HK-2 (cell line): ENCODE measurements at regions not wholly inside any gene's neighbourhood (a gene's known extent, or its start where the extent isn't known, plus 50 kb on each side); places are given as distances from the start of the nearest gene placed in this dataset.
"Not testable (repeated sequence)": the region's sequence is repeated elsewhere in the genome, so short reads cannot be mapped to it uniquely, and the experiment has no call there.

Experiments used
- DNase-seq: peaks from one replicate; pipeline ENCODE4 v3.0.0-alpha.2; 2018; ENCODE audit not compliant: unreplicated experiment

DNA sequence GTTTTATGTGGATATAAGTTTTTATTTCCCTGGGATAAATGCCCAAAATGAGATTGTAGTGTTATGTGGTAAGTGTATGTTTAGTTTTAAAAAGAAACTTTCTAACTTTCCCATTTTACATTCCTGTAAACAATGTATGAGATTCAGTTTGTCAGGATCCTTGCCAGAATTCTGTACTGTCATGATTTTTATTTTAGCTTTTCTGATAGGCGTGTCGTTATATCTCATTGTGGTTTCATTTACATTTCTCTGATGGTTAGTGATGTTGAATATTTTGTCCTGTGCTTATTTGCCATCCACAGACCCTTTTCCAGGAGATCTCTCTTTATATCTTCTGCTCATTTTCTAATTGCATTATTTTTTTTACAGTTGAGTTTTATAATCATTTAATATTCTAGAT lies 245.6 kb upstream of the CDH2 start:
- no peak for DNase-seq

- DNase-seq, result not testable (repeated sequence)
Measured at GRCh38 chr18:28421950-28422349, 245.0 kb upstream of the CDH2 start.

- DNase-seq, result no peak
Measured at GRCh38 chr18:28412521-28412920, 235.6 kb upstream of the CDH2 start.

GRCh38 chr18:28411806-28412205 lies 234.9 kb upstream of the CDH2 start:
- DNase-seq, result no peak

DNA sequence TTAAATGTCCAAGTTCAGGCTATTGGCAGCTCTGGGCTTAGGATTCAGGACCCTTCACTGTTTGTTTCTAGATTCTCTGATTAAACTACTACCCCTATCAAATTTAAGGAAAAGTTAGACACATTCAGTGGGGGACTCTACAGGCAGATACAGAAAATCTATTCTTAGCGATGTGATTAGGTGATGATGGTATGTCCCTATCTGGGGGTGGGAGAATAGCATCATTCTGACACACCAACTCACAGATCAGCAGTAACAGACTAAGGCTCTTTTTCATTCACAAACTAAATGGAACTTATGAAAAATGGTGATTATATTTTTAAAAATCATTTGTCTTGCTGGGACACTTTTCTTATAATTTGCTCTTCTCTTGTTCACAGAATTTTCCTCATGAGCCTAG lies 232.9 kb upstream of the CDH2 start:
- no peak for DNase-seq

DNA sequence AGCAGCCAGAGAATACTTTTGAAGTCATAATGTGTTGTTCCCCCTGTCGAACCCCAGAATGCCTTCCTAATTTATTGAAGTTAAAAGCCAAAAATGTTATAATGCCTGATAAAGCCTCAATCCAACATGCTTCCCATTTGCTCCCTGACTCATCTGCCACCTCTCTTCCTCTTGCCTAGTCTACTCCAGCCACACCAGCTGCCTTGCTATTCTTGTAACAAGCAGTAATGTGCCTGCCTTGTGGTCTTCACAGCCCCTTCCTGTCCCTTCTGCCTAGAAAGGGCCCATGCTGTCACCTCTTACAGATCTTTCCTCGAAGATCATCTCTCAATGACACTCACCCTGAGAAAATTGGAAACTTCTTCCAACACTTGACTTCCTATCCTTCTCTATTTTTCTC lies 231.6 kb upstream of the CDH2 start:
- DNase-seq, result no peak

DNA sequence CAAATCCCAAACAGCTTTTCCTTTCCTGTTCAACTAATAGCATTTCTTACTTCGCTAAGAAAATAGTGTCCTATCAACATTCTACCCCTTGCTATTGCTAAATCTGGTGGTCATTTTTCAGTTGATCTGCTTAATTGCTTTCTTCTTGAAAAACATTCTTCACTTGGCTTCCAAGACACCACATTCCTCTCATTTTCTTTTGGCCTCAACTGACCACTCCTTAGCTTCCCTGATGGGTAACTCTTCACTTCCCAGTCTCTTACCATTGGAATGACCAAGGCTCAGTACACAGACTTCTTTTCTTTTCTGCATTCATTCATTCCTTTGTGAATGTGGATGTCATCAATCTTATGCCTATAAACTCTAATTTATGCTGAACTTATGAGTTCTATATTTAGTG lies 230.8 kb upstream of the CDH2 start:
- DNase-seq, result no peak

- DNase-seq, result no peak
Measured at GRCh38 chr18:28406533-28406932, 229.6 kb upstream of the CDH2 start.

- DNase-seq, result no peak
Measured at GRCh38 chr18:28404694-28405093, 227.8 kb upstream of the CDH2 start.

DNA sequence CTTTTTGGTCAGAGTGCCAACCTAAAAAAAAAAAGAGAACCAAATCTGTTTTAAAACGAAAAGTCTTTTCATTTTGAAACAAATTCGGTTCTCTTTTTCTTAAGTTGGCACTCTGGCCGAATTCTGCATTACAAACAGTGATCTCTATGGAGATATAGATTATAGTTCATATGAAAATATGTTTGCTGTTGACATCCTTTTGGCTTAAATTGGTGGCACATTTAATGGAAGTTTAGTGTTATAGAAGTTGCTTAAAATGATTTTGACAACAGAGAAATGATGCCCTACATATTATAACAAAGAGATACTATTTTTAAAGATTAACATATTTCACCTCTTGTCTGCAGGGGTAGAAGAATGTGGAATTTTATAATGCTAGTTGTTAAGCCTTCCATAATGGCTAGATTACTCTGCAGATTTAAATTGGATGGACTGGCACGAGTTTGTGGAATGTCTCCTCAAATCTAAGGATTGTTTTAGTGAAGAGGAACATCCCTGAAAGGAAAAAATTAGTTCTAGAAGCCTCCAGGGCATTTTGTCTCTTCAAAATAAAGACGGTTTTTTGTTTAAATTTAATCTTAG lies 222.9 kb upstream of the CDH2 start:
- no peak for DNase-seq

- DNase-seq, result no peak
Measured at GRCh38 chr18:28398471-28398870, 221.5 kb upstream of the CDH2 start.

DNA sequence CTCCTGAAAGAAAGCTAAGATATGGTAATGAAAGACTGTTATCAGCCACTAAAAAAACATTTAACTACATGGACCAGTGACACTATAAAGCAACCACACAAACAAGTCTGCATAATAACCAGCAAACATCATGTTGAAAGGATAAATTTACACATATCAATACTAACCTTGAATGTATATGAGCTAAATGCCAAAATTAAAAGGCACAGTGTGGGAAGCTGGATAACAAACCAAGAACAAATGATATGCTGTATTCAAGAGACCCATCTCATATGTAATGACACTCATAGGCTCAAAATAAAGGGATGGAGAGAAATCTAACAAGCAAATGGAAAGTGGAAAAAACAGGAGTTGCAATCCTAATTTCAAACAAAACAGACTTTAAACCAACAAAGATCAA lies 213.1 kb upstream of the CDH2 start:
- no peak for DNase-seq

DNA sequence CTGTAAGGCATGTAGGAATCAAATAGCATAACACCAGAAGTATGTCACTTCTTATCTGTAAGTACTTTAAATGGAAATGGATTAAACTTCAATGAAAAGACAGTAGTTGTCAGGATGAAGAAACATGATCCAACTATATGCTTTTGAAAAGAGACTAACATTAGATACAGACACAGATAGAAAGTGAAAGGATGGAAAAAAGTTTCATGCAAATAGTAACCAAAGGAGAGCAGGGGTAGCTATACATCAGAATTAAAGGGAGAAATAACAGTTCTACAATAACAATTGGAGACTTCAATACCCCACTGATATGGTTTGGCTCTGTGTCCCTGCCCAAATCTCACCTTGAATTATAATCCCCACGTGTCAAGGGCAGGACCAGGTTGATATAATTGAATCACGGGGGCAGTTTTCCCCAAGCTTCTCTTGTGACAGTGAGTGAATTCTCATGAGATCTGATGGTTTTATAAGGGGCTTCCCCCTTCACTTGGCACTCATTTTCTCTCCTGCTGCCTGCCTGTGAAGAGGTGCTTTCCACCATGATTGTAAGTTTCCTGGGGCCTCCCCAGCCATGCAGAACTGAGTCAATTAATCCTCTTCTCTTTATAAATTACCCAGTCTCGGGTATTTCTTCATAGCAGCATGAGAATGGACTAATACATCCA lies 205.4 kb upstream of the CDH2 start:
- DNase-seq, result no peak

GRCh38 chr18:28372186-28372585 lies 195.3 kb upstream of the CDH2 start:
- no peak for DNase-seq

GRCh38 chr18:28366676-28367075 lies 189.7 kb upstream of the CDH2 start:
- no peak for DNase-seq

DNA sequence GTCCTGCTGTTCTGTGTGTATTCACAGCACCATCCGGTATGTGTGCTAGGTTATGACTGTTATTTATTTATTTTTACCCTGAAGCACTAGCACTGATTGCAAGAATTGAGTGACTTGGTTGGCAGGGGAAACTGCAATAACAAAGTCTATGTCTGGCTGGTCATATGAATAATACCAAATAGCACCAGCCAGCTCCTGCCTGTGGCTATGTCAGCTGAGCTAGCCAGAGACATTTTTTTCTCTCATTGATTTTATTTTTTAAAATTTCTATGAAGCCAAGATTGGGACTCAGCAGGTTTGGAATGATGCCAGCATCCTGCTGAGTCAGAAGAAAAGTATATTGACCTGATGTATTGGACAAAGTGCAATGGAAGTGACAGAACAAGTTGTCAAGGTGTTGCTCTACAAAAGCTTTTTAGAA lies 188.5 kb upstream of the CDH2 start:
- DNase-seq, result no peak

DNA sequence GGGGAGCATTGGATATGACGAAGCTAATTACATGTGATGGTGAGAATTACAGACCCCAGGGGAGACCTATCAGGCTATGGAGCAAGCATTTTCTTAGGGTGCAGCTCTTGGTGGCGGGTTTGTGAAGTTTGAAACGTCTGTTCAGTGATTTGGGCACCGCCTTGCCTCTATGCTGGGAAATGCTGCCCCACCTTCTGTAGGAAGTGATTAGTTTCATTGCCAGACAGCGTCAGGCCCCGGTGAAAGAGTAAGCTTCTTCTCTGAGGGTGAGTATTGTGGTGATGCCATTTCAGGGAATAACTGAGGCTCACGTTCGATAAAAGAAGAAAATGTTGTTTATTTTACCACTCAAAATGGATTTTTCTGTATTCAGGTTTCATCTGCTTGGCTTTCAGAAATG lies 186.2 kb upstream of the CDH2 start:
- no peak for DNase-seq

GRCh38 chr18:28359176-28359575 lies 182.2 kb upstream of the CDH2 start:
- DNase-seq, result no peak

DNA sequence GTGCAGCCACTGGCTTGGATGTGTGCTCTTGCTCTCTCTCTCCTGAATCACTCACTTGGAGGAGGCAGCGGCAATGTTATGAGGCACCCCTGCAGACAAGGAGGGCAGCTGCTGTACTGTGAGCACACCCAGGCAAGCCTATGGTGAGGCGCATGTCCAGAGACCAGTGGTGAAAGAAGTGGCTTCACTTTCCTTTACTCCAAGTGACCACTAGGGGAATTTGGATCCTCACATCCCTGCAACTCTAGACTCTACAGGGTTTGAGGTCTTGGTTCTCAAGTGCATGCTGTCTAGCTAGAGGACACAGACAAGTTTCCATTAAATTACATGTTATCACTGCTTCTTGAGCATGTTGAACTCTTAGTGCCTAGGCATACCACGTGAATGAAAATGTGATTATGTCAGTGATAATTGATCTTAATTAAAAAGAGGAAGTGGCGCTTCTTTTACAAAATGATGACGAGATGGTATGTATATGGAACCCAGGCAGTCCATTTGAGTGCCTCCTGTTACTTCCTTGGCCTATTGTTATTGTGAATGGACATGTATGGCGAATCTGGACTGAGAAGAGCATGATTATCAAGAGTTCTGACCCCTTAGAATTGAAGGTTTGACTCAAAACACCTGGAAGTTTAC lies 181.0 kb upstream of the CDH2 start:
- DNase-seq, result no peak

- DNase-seq, result no peak
Measured at GRCh38 chr18:28350821-28351220, 173.9 kb upstream of the CDH2 start.

- DNase-seq, result no peak
Measured at GRCh38 chr18:28342231-28342630, 165.3 kb upstream of the CDH2 start.

GRCh38 chr18:28338316-28338715 lies 161.4 kb upstream of the CDH2 start:
- DNase-seq, result no peak

DNA sequence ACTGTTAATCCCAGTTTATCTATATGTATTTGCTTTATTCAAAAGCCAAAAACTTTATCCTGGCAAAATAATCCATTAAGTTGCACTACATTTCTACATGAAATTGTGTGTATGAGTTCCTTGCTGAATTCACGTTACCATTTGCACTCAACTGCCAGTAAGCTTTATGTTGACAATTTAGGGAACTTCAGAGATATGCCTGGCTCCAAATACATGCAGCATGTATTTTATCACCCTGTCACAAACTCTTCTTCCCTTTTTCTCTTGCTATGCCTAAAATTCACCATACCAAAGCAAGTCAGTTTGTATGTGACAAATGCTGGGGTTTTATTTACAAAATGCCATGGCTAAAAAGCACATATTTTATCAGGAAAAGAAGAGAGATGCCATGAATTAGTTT lies 157.6 kb upstream of the CDH2 start:
- no peak for DNase-seq

DNA sequence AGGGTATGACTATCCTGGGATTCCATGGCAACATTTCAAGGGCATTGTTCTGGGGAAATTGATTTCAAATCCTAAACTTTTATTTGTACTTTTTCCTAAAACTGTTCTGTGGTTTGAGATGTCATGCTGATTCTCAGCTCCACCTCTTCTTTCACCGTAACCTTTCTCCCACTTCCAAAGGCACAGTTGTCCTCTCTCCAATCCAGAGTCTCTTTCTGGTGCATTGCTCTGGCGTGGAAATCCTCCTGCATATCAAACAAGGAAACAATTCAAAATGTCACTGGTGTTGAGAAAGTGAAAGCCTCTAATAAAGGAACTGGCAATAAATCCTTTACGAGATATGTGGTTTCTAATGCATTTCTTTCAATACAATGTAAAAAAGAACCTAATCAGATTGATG lies 155.1 kb upstream of the CDH2 start:
- no peak for DNase-seq
